COLO829 (cell line): ENCODE measurements at regions not wholly inside any gene's neighbourhood (a gene's known extent, or its start where the extent isn't known, plus 50 kb on each side); places are given as distances from the start of the nearest gene placed in this dataset.
"Not testable (repeated sequence)": the region's sequence is repeated elsewhere in the genome, so short reads cannot be mapped to it uniquely, and the experiment has no call there.

Experiments
- DNase-seq: peaks from one replicate; pipeline ENCODE4 v3.0.0; 2012; ENCODE audit warnings: low spot score

DNA sequence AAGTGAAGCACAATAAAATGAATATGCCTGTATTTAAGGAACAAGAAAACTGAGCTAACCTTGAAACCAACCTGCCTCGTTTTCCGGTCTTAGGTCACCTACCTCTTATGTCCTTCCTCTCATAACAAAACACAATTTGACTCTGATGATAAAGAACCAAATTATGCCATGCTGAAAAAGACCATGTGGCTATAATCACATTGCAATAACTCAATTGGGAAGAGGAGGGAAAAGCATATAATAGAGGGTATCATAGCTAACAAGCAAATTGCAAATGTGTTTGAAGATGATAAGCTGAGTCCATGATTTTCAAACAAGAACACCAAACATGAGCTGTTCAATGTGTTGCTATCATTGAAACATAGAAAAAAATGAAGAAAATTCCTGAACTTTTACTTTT lies 260.8 kb downstream of the PLK2 start:
- DNase-seq, result no peak

DNA sequence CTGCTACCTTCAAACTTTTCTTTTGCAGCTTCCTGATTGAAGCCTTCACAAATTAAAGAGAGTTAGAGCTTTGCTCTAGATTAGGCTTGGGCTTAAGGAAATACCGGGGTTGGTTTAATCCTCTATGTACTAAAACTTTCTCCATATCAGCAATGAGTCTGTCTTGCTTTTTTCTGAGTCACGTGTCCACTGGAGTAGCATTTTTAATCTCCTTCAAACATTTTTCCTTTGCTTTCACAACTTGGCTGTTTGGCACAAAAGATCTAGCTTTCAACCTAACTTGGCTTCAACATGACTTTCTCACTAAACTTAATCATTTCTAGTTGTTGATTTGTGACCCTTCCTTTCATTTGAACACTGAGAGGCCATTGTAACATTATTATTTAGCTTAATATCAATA lies 261.6 kb downstream of the PLK2 start:
- DNase-seq, result no peak

DNA sequence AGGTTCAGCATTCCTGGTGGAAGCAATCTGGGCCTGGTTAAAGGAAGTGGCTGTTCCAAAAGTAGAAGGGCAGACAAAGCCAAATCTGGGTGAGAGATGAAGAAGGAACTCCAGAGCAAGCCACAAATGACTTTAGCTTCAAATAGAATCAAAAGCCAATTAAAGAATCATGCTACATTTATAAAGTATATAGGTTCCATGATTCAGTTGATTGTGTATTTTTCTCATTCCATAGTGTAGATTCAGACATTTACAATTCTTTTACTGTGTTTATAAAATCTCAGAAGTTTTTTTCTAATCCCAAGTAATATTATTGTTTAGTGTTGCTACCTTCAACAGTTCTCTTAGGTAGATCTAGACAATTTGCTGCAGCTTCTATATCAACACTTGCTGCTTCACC lies 262.0 kb downstream of the PLK2 start:
- DNase-seq, result no peak

DNA sequence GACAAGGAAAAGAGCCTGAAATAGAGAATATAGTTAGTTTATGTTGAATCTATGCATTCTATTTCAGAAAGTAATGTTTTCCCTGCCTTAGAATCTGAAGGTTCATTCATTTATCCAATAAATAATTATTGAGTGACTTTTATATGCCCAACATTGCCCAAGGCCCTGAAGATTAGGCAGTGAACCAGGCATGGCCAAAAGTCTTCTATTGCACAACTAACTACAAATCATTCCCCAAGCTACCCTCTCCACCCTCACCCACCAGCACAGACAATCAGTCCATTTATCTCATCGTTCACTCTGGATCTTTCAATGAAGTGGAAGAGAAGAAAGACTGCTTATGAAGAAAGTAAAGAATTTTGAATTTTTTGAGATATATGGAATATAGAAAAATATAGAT lies 268.4 kb downstream of the PLK2 start:
- DNase-seq, result peak; percentile 45

DNA sequence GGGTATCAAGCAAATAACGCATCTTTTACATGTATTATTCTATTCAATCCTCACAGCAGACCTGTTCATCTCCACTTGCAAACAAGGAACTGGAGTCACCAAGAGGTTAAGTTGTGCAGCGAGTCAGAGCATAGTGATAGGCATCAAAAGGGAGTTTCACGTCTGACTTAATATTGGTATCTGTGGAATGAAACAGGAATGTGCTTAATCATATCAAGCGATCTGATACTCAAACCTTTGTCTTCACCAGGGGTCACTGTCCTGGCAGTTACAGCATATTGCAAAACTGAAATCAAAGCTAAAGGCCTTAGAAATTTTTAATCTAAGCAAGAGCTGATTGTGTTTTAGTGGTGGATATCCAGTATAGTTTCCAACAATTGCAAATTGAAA lies 271.6 kb downstream of the PLK2 start:
- DNase-seq, result peak; percentile 16

DNA sequence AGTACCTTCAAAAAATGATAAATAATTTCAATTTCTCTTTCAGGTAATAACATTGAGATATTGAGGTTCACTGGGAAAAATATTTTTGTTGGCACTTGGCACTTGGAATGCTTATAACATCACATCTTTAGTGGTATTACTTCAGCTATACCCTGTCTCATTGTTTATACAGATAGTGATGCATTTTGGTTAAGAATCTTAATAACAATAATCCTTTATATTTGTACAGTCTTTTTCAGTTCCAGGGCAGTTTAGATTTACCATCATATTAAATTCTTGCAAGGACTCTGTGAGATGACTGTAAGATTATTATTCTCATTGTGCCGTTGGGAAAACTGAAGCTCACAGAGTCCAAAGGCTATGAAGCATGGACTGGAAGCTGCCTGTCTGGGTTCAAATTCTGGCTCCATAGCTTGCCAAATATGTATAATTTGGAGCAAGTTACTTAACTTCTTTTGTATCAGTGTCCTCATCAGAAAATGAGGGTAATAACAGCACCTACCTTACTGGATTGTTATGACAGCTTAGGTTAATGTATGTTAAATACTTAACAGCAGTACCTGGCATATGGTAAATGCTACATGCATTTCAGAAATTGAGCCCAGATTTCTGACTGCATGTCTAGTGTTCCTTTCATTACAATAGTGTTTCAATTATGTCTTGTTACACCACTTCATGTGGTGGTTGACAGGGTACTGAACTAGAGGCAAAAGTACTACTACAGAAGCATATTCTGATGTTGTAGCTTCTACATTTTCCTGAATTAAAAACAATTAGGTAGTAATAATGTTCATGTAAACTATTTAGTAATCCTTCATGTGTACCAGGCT lies 272.2 kb downstream of the PLK2 start:
- DNase-seq, result no peak

DNA sequence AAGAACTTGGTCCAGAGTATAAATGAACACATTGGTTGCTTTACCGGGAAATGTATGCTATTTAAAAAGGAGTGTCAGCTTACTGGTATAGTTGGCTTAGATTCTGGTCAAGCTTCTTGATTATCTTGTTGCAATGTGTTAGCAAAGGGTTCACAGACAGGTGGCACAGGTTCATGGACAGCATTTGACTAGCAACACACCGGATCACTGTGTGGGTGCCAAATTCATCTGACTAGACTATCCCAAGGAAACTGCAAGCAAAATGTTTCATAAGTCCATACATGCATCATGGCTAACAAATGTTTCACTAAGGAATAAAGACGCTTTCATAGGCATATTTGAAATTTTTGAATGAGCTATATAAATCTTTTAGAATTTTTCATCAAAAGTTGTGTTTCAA lies 274.1 kb downstream of the PLK2 start:
- no peak for DNase-seq

DNA sequence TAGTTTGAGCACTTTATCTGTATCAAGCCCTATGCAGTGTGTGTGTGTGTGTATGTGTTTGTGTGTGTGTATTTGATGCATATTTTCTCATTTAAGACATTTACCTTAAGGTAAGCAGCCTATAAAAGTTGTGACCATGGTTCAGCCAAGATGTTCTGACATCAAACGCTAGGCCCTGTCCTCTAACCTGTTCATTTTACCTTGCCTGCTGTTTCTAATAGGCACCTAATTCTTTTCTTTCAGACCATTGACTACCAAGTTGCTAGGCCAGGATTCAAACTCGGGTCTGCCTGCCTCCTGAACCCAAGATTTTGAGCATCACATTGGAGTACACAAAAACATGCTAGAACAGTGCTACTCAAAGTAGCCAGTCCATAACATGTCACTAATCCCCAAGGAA lies 274.5 kb downstream of the PLK2 start:
- no peak for DNase-seq

DNA sequence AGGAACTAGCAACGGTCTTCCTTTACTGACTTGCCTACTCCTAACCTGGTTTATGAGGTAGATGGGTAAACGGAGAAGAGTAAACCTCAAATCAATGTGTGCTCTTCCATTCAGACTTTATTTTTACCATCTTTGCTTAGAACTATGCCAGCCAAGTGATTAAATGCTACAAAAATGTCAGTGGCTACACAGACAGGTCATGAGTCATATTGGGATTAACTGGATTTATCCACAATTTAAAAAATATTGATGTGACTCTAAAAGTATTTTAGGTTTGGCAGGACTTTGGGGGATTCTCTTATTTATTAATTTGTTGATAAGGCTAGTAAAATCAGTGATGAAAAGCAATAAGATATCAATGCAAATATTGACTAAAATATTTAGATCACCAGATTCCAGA lies 275.0 kb downstream of the PLK2 start:
- no peak for DNase-seq

DNA sequence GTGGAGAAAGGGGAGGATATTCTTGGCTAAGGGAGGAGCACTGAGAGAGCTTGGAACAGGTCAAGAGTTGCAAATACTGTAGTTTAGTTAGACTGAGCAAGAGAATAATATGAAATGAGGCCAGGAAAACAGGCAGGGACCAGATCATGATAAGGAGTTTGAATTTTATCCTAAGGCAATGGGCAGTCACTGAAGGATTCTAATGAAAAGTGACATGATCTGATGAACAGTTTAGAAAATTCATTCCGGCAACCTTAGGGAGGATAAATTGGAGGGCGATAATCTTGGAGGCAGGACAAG lies 276.1 kb downstream of the PLK2 start:
- DNase-seq, result no peak

DNA sequence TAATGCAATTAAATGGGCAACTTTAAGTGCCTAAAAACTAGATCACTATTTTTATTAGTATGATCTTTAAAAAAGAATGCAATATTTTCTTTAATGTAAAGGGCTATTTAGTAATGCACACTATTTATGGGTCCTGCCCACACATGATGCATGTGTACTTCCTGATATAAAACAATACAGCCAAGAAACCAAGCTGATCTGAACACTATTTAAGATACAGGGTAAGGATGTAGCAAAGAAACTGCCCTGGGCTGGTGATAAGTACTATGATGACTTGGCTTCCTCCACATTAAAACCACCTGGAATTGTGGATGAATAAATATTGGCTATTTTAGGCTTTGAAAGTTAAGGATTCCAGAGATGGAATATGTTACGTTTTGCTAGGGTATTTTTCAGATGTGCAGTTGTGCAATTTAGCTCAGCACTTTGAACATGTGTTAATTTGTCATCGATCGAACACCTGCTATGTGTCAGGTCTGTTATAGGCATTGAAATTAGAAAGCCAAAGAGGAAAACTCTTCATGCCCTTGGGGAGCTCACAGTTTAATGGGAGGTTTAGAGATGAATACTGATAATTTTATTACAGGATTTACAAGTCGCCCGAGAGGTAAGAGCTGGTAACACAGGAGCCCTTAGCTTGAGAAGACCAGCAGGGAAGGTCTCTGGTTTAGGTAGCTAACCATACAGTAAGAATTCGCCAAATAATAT lies 276.7 kb downstream of the PLK2 start:
- DNase-seq, result no peak

DNA sequence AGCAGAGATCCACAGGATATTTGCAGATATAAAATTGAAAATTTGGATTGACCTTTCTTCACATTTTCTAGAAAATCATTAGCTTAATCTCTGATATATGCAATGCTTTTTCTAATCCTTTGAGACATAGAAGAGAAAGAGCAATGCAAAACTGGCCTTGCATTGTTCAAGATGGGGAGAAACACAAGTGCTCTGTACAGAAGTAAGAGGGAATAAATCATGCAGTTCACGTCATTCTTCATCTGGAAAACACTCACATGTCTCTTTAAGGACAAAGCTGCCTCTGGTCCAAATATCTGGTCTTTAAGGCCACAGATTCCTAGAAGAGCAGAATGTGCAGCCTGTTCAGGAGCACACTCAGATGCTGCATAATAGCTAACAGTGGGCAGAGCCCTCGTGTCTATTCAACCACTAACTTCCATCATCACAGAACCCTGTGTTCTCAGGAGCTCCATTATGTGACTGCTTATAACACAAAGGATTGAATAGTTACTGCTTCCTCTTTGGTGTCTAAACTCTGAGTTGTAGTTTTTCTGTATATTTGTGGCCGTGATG lies 277.5 kb downstream of the PLK2 start:
- DNase-seq, result peak; percentile 25

DNA sequence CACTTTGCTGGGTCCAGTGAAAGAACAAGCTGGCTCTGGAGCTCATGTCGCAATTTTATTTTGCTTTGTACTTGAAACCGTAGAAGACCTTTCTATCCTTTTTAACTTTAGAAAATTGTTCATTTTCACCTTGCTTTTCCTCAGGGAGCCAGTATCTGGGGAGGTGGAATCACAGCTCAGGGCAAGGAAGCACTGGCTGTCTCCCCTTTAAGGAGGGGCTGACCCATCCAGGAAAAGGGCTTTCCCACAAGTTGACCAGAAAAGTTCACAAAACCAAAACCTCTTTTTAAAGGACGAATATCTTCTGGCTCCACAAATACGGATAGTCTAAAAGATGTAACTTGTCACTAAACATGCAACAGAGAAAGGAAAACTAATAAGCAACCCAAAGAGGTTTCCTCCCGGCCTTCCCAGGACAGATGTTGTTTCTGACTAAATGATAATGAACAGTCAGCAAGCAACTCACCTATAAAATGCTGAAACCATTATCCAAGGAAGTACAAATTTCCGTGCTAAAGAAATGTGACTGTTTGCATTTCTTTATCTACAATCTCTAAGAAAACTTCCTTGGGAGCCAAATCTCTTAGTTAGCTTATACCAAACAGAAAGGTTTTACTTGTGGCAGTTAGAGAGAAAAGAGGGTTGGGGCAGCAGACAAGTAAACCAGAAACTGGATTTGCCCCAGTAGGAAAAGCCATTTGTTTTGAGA lies 278.2 kb downstream of the PLK2 start:
- no peak for DNase-seq

DNA sequence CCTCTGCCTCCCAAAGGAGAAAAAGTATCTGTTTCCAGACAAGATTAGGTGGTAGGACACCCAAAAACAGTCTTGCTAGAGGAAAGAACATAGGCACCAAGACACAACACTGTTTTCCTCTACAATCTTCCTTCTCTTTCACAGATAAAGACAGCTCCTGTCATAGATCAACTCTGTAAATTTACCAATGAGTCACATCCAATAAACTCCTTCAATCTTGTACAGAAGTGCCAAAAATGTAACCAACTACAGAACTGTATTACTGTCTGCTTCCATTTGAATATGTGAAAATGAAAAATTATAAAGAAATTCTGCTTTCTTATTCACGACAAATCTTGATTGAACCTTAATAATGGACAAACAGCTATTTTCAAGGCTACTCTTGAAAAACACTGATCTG lies 286.9 kb downstream of the PLK2 start:
- DNase-seq, result no peak

DNA sequence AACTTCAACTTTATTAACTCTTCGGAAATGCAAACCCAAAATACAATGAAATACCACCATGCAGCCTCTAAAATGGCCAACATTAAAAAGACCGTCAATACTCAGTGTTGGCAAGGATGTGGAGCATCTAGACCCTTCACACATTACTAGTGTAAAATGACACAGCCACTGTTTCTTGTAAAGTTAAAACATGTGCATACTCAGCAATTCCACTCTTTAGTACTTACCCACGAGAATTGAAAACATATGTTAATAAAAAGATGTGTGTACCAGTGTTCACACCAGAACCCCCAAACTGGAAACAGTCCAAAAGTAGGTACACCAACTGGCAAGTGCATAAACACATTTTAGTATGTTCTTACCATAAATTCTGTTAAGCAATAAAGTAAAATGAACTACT lies 294.7 kb downstream of the PLK2 start:
- DNase-seq, result no peak

DNA sequence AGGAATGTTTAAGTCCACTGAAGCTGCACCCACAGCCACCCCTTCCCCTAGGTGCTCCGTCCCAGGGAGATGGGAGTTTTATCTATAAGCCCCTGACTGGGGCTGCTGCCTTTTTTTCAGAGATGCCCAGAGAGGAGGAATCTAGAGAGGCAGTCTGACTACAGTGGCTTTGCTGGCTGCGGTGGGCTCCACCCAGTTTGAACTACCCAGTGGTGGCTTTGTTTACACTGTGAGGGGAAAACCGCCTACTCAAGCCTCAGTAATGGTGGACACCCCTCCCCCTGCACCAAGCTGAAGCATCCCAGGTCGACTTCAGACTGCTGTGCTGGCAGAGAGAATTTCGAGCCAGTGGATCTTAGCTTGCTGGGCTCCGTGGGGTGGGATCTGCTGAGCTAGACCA lies 298.0 kb downstream of the PLK2 start:
- not testable (repeated sequence) for DNase-seq

DNA sequence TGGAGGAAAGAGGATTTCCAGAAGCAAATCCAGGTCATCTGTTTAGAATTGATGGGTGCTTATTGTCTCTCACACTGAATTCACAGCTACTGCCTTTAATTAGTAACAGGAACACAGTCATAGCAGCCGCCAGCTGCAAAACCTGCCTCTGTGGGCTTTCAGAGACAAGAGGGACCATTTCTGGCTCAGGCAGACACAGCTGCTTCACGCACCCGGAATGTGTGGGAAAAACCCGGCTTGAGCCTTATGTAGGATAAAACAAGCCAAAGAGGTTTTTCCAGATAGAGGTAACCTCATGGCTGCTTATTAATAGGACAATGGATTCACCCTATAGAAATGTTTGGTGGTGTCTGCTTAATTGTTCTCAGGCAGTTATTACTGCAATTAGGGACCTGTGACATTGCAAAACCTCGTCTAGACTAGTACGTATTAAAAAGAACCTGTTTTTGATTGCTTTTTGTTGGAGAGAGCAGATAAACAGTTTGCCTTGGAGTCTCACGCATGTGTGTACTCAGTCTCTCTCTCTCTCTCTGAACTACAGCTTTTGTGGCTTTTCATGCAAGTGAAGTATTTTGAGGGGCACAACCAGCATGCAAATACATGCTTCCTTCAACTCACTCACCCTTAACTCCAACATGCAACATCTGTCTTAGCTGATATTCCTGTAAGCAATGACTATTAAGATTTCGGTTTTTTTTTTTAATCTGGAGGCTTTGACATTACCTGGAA lies 302.7 kb downstream of the PLK2 start:
- no peak for DNase-seq

DNA sequence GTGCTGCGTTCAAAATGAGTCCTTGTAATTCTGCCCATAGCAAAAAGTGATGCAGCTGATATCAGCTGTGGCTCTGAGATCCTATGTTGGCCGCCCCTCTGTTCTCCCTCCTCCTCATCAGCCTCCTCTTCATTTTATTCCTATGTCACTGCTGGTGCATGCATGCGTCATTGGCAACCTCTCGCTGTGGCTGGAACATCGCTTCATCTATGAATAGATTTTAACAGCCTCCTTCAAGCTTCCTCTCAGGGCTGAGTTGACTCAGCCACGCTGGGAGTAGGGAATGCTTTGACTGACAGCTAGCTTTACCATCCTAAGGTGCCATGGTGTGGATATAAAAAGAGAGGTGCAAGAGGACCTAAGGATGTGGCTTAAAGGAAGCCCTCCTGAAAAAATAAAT lies 303.5 kb downstream of the PLK2 start:
- no peak for DNase-seq

DNA sequence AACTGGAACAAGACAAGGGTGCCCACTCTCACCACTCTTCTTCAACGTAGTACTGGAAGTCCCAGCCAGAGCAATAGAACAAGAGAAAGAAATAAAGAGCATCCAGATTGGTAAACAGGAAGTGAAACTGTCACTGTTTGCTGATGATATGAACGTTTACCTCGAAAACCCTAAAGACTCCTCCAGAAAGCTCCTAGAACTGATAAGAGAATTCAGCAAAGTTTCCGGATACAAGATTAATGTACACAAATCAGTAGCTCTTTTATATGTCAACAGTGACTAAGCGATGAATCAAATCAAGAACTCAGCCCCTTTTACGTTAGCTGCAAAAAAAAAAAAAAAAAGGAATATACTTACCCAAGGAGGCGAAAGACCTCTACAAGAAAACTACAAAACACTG lies 306.6 kb downstream of the PLK2 start:
- DNase-seq, result no peak

DNA sequence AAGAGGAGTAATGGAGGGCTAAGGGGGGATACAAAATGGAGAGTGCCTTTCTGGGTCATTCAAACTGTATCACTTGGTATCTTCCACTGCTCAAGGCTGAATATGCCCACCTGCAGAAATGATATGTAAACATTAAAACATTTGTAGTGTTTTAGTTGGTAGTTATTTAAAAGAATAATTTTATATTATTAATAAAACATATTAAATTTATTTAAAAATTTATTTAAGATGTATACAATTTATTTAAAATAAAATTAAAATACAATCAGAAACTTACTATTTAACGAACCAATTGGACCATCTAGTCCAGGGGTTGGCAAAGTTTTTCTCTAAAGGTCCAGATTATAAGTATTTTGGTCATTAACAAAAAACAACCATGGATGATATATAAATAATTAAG lies 308.5 kb downstream of the PLK2 start:
- no peak for DNase-seq

DNA sequence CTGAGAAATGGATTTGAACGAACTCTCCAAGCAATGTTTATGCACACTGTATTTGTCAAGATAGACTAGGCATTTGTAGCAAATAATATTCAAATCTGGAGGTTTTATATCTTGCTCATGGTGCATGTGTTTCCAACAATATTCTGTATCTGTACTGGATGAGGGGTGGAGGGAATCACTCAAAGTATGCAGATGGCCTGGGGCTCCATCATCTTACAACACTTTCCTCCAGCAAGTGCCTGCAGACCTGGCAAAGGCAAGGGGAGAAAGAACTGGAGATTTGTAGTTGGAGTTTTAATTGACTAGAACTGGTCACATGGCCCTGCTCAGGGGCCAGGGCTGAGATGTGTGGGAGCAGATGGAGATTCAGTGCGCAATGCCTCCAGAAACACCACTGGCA lies 309.0 kb downstream of the PLK2 start:
- DNase-seq, result no peak

DNA sequence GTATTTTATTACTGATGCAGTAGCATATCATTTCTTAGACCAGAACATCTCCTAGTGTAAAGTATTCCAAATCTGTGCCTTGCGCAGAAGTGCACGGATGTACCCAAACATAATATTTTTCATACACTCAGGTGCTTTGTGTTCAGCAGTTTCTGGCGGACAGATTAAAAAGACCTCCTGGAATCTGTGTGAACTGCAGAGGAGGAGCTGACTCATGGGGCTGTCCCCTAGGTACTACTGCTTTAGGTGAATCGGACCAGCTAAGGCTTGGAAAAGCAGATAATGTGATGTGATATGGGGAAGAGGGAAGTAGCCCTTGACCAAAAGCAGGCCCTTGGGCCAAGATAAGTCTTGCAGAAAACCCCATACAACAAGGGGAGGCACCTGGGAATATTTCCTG lies 310.1 kb downstream of the PLK2 start:
- DNase-seq, result no peak
